HG03280 (cell line): ENCODE measurements at regions not wholly inside any gene's neighbourhood (a gene's known extent, or its start where the extent isn't known, plus 50 kb on each side); places are given as distances from the start of the nearest gene placed in this dataset.

Experiments used
- ATAC-seq: cut with Tn5 transposase; IDR thresholded peaks from one replicate; pipeline ENCODE4 v1.9.1; 2021; ENCODE audit warnings: mild to moderate bottlenecking, moderate library complexity; ENCODE audit not compliant: unreplicated experiment

- no peak for ATAC-seq
Measured at GRCh38 chr22:34129691-34130486, 209.6 kb upstream of the LARGE1 start.

DNA sequence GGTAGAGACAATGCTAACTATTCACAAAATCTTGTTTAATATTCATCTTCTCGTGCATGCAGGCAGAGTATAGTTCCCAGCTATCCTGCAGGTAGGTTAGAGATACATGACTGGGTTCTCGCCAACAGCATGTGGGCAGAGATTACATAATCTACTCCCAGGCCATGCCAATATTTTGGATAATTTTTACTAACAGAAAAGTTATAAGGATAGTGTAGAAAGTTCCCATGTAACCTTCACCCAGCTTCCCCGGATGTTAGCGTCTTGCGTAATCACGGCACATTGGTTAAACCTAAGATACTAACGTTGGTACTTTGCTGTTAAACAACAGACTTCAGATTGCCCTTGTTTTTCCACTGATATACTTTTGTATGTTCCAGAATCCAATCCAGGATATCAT is 215.5 kb upstream of the LARGE1 start:
- no peak for ATAC-seq

GRCh38 chr22:34150023-34150422 is 229.7 kb upstream of the LARGE1 start:
- no peak for ATAC-seq

DNA sequence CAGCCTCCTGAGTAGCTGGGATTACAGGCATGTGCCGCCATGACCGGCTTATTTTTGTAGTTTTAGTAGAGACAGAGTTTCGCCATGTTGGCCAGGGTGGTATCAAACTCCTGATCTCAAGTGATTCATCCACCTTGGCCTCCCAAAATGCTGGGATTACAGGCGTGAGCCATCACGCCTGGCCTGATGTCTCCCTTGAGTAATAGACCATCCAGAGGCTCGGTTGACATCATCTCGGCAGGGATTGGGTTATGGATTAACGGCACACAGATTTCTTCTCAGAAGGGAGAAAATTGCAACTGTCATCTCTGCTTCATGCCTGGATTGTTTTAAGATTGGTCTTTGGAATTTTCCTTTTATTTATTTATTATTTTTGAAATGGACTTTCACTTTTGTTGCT is 239.2 kb upstream of the LARGE1 start:
- no peak for ATAC-seq

DNA sequence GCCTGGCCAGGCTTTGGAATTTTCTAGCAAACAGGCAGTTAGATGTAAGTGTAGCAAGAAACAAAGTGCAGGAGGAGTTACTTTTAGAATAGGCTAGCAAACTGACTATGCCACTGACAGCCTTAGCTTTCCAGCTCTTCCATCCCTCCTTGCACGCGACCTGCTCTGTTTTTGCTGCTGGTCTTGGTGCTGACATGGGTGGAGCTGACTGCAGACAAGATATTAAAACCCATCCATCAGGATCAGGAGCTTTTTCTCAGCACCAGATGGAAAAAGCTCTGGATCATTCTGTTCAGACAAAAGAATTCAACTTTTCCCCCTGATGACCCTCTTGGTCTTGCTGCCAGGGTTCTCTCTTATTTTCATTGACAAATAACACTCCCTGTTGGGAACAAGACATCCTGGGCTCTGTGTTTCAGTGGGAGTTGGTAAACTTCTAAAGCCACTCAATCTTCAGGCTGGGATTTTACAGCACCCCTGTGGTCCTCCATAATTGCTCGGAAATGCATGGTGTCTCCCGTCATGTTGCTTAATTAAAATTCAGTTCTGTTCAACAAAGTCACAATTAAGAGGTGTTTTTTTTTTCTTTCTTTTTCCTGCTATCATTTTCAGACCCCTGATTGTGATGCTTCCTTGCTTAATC is 240.0 kb upstream of the LARGE1 start:
- no peak for ATAC-seq

DNA sequence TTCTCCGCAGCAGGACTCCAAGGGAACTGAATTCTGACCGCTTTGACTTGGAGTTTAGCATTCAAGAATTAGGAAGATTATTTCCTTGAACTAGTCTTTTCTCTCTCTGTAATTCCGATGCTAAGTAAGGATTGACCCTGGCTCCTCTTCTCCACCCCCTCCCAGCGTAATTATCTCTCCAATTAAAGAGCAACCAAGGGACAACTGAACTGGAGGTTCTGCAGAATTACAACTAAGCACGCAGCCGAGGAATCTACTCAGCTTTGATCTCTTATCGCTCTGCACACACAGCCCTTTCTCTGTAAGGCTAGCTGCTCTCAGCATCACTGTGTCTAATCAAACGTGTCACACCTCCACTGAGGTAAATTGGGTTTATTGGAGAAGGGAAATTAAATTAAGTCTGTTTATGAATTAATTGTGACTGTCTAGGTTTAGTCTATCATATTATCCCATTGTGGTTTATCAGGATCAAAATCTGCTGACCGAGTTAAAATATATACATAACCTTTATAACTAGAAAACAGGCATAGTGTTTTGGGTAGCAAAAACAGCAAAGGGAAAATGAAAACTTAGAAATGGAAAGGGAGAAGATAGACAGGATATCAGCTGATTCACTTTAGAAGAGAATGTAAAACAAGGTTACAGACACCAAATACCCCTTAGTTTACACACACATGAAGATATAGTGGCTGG is 241.3 kb upstream of the LARGE1 start:
- no peak for ATAC-seq

DNA sequence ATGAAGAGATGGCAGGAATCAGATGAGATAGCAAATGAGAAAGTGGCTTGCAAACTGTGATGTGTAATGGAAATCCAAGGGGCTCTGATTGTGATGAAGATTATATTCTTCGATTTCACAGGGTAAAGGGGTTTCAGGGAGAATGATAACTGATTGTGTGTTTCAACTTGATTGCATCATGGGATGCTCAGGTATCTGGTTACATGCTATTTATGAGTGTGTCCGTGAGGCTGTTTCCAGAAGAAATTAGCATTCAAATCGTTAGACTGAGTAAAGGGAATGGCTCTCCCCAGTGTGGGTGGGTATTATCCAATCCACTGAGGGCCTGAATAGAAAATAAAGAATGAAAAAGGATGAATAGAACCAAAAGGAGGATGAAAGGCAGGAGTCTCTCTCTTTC is 278.7 kb upstream of the LARGE1 start:
- no peak for ATAC-seq

GRCh38 chr22:34210301-34210700 is 290.0 kb upstream of the LARGE1 start:
- ATAC-seq: no peak

DNA sequence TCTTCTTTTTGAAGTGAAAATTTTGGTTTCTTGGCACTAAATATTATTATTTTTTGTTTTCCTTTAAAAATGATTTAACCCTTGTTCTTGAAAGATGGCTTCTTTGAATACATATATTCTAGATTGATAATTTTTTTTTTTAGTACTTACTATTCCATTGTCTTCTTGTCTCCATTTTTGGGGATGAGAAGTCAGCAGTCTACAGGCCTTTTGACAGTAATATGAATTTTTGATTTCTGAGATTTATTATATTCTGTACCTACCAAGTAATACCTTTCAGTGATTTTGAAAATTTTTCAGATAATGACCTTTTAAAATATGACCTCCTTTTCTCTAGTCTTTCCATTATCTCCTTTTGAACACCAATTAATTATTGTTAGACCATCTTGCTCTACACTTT is 294.1 kb upstream of the LARGE1 start:
- no peak for ATAC-seq

- no peak for ATAC-seq
Measured at GRCh38 chr22:34225278-34225677, 305.0 kb upstream of the LARGE1 start.

GRCh38 chr22:34236527-34236926 is 316.3 kb upstream of the LARGE1 start:
- no peak for ATAC-seq

- ATAC-seq: no peak
Measured at GRCh38 chr22:34239421-34239820, 319.1 kb upstream of the LARGE1 start.

DNA sequence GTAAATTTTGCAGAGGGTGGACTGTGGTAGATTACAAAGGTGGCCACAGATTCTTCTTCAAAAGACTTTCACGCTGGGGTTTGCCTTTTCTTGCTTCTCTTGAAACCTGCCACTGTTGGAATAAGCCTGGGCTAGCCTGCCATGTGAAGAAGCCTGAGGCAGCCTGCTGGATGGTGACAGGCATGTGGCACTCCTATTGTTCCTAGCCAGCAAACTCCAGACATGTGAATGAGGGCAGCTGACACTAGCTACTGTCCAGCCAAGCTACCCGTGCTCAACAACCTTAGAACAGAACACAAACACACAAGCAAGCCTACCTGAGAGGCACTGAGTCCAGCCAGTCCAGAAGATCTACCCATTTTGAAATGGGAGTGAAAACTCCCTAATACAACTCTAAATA is 322.7 kb upstream of the LARGE1 start:
- no peak for ATAC-seq

GRCh38 chr22:34255042-34255441 is 334.8 kb upstream of the LARGE1 start:
- no peak for ATAC-seq

DNA sequence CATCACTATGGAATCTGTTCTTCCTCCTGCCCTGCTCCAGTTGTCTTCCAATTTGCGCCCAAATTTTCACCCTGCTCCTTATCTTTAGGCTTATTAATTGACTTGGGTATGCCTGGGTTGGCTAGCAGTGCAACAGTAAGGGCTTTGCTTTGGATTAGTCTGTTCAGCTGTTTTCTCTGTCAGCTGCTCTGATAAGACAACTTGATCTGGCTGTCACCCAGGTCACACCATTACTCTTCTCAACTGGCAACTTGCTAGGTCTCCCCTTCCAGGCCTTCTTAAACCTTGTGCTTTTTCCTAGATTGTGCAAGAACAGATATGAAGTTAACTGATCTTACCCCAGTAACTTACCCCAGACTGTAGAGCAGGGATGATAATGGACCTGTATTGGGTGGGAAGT is 357.8 kb upstream of the LARGE1 start:
- ATAC-seq: no peak

DNA sequence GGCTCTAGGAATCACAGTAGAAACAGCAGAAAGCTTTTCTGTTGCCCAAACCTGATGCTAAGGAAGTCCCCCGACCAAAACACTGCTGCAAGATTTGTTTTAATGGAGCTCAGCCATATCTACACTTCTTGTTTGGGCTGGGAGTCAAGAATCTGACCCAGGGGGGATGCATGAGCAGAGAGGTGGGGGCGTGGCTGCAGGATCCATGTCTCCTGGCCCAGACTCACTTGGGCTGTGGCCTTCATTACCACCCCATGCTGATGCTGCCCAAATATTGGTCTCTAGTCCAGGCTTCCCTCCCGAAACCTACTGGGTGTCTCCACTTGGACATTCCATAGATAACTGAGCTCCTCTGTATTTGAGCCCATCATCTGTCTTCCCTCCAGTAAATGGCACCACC is 361.5 kb upstream of the LARGE1 start:
- ATAC-seq: no peak

DNA sequence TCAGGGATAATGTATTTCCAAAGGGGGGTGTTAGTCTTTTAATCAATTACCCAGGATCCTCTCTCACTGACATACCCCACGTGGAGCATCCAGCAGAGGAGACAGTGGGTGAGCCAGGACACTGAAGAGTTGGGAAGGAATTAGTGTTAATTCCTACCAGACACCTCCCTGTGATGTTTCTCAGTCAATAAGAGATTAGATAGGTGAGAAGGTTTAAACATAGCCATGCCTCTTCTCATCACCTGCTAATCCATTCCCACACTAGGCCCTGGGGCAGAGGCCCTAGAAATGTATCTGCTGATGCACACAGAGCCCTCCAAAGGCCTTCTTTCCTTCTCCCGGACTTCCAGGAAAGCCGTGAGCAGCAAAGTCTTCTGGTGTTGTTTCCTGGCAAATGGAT is 363.6 kb upstream of the LARGE1 start:
- ATAC-seq: no peak

DNA sequence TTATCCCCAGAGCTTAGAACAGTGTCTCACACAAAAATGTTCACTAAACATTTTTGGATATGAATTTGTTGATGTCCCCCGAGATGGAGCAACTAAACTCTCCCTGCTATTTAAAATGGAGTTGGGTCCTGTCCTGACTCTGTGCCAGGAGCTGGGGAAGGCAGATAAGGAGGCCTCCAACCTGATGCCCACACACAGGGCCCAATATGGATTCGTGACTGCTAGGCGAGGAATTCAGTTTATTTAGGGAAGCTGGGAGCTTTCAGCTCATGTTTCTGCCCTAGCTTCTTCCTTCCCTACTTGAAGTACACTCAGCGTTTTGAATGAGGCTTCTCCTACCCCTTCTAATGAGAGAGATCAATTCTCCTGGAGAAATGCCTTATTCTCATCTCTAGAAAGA is 373.0 kb upstream of the LARGE1 start:
- ATAC-seq: no peak

- ATAC-seq: no peak
Measured at GRCh38 chr22:34294476-34294875, 374.2 kb upstream of the LARGE1 start.

GRCh38 chr22:34294986-34295385 is 374.7 kb upstream of the LARGE1 start:
- ATAC-seq: no peak

DNA sequence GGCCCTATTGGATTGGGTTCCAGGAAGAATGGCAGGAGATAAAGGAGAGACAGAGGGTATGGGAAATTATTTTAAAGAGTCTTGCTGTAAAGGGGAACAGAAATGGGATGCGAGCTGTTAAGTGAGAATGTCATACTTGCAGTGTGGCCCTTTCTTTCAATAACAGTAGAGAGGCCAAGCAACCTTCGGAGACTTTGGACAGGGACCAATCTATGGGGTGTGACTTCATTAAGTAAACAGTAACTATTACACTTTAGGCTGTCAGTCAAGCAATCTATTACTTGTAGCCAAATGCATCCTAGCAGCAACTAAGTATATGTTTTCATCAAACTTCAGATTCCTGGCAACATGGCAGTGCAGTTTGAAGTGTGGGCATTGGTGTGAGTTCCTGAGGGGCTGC is 376.2 kb upstream of the LARGE1 start:
- ATAC-seq: no peak

DNA sequence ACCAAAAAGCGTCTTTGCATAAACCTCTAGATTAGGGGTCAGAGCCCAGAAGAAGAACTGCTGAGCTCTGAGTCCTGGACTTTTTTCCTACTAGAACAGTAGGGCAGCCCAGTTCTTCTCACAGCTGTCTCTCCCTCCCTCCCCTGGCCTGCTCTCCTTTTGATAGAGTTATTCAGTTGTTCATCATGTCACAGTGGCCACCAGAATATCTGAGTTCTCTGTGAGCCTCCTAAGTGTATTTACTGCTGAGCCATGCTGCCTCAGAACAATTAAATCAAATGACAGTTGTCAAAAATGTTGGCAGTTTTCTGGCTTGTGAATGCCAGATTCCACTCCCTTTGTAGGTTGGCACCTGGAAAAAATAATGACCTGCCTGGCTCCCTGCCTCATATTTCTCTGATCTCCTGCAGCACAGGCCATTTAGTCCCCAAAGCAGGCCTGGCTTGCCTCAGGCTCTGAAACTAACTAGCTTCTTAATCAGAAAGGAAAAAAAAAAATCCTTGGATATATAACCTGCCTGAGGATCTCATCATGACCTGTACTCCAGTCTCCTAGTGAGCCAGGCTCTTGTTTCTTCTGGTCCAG is 377.4 kb upstream of the LARGE1 start:
- no peak for ATAC-seq
